K562 (cell line): ENCODE measurements at regions not wholly inside any gene's neighbourhood (a gene's known extent, or its start where the extent isn't known, plus 50 kb on each side); places are given as distances from the start of the nearest gene placed in this dataset.

Experiments
- ATAC-seq: fragments of 200-7000 bp; cut with Tn5 transposase; 3 replicates; pipeline ENCODE4 v1.9.1; 2020; ENCODE audit warnings: moderate library complexity
- BruUV-seq: library from RNA; stranded (reverse); fragments of 400-500 nt; replicated peaks from 2 replicates; lab custom pipeline; 2021; lab: Mats Ljungman, UMichigan
- CTCF ChIA-PET: fragments of 300-600 bp; formaldehyde crosslinking; extraction: SDS; loops from one replicate; lab custom pipeline; 2021; ENCODE audit warnings: low intra/inter-chr PET ratio; lab: Yijun Ruan, JAX
- POLR2A ChIA-PET: fragments of 300-600, 350-650 bp; sonication (Branson Sonifier 250); formaldehyde crosslinking; extraction: SDS; loops from one replicate; lab custom pipeline; 2021; ENCODE audit warnings: antibody characterized with exemption, inconsistent platforms; lab: Yijun Ruan, JAX
- DNase-seq, 4 experiments: peaks; one replicate each; pipeline versions ENCODE4 v3.0.0 to v3.0.0-alpha.2; 2011 to 2018; ENCODE audit warnings: low spot score in 3 of 4, mixed read lengths in 3 of 4; ENCODE audit errors: extremely low read depth in 1 of 4
- FAIRE-seq: peaks from 2 replicates; lab custom pipeline; 2011; peaks lifted over from hg19 to GRCh38; lab: Jason Lieb, UNC
- H2AFZ ChIP-seq: 2 replicates; pipeline ENCODE4 v1.6.0; 2011; ENCODE audit warnings: low read depth, low read length, control low read depth, inconsistent platforms
- H3K27ac ChIP-seq: fragments of 200-600 bp; 3 replicates; pipeline ENCODE4 v1.8.0; 2011; ENCODE audit warnings: low read depth, mild to moderate bottlenecking, control low read depth, inconsistent platforms, low read length, moderate library complexity, mixed read lengths; ENCODE audit errors: extremely low read depth
- H3K27me3 ChIP-seq, 2 experiments: fragments of 300-600 bp in 1 of 2; 2 replicates in 1 of 2; 3 replicates in 1 of 2; pipeline versions ENCODE4 v1.6.0 to v1.8.0; 2011; ENCODE audit warnings: inconsistent platforms in 2 of 2, low read length in 2 of 2, mild to moderate bottlenecking in 1 of 2, mixed read lengths in 1 of 2, moderate library complexity in 1 of 2; ENCODE audit not compliant: control insufficient read depth in 2 of 2, insufficient read depth in 2 of 2
- H3K36me3 ChIP-seq: fragments of 300-600 bp; 3 replicates; pipeline ENCODE4 v1.8.0; 2011; ENCODE audit warnings: mild to moderate bottlenecking, low read length, inconsistent platforms; ENCODE audit not compliant: control insufficient read depth, insufficient read depth
- H3K4me1 ChIP-seq, 2 experiments: fragments of 200-600 bp in 1 of 2; replicated peaks in 1 of 2; 2 replicates in 1 of 2; 3 replicates in 1 of 2; pipeline versions ENCODE4 v1.5.1 to v1.8.0; 2011; ENCODE audit warnings: inconsistent platforms in 2 of 2, low read length in 2 of 2, mild to moderate bottlenecking in 1 of 2, mixed read lengths in 1 of 2, moderate library complexity in 1 of 2; ENCODE audit not compliant: control insufficient read depth in 2 of 2, insufficient read depth in 2 of 2
- H3K4me2 ChIP-seq: 2 replicates; pipeline ENCODE4 v1.6.1; 2011; ENCODE audit warnings: low read length, control low read depth, inconsistent platforms, mixed read lengths; ENCODE audit not compliant: insufficient read depth
- H3K4me3 ChIP-seq: fragments of 200-600 bp; sonication (generic), shearing (Covaris generic); 2 replicates; pipeline ENCODE4 v1.5.1; 2016; ENCODE audit warnings: control low read depth, inconsistent platforms
- H3K79me2 ChIP-seq: fragments of 200-600 bp; 3 replicates; pipeline ENCODE4 v1.8.0; 2011; ENCODE audit warnings: low read length, inconsistent platforms; ENCODE audit not compliant: control insufficient read depth, insufficient read depth
- H3K9ac ChIP-seq, 2 experiments: 2 replicates each; pipeline versions ENCODE4 v1.6.0 to v1.6.1; 2011; ENCODE audit warnings: low read depth in 2 of 2, low read length in 2 of 2, control low read depth in 1 of 2, inconsistent platforms in 1 of 2, mild to moderate bottlenecking in 1 of 2, mixed read lengths in 1 of 2; ENCODE audit not compliant: insufficient read depth in 1 of 2
- H3K9me1 ChIP-seq: one replicate; pipeline ENCODE4 v1.6.0; 2011; ENCODE audit warnings: inconsistent platforms, mild to moderate bottlenecking, low read length, moderate library complexity; ENCODE audit not compliant: control insufficient read depth, insufficient read depth
- H3K9me3 ChIP-seq: replicated peaks from 2 replicates; pipeline ENCODE4 v1.5.1; 2011; ENCODE audit warnings: low read depth, low read length, inconsistent platforms; ENCODE audit not compliant: control insufficient read depth, insufficient read depth
- H4K20me1 ChIP-seq: replicated peaks from 2 replicates; pipeline ENCODE4 v1.6.1; 2011; ENCODE audit warnings: low read length, inconsistent platforms, mixed read lengths; ENCODE audit not compliant: control insufficient read depth, insufficient read depth
- CBX1 ChIP-seq: sonication (generic); IDR thresholded peaks from 2 replicates; pipeline ENCODE4 v1.6.1; 2016; ENCODE audit warnings: antibody characterized with exemption, low read depth, mild to moderate bottlenecking
- CEBPG ChIP-seq, 3 experiments: fragments of 200-800 bp in 1 of 3; sonication (Bioruptor generic) in 1 of 3; sonication (generic) in 1 of 3; formaldehyde crosslinking in 1 of 3; IDR thresholded peaks in 2 of 3; conservative IDR thresholded peaks in 1 of 3; 2 replicates each; pipeline versions ENCODE4 v1.6.1 to v1.8.0; 2016 to 2022; ENCODE audit warnings: missing compliant biosample characterization in 2 of 3, missing genetic modification characterization in 2 of 3, mild to moderate bottlenecking in 1 of 3, missing genetic modification reagents in 1 of 3
- EZH2 ChIP-seq: IDR thresholded peaks from 2 replicates; pipeline ENCODE4 v1.6.1; 2012; ENCODE audit warnings: low read depth, mild to moderate bottlenecking, inconsistent platforms, low read length, borderline replicate concordance
- KDM2B ChIP-seq: fragments of 250-450 bp; sonication (Bioruptor Pico); IDR thresholded peaks from 2 replicates; pipeline ENCODE4 v1.8.0; 2021; ENCODE audit warnings: mild to moderate bottlenecking, moderate library complexity
- RFX5 ChIP-seq: IDR thresholded peaks from 2 replicates; pipeline ENCODE4 v1.6.1; 2011; ENCODE audit warnings: low read depth, mild to moderate bottlenecking, improper control_type of control experiment, low read length
- STAG1 ChIP-seq: sonication (generic); formaldehyde crosslinking; IDR thresholded peaks from 2 replicates; pipeline ENCODE4 v1.5.0; 2020; ENCODE audit warnings: missing genetic modification reagents, borderline replicate concordance
- THRAP3 ChIP-seq: fragments of 450-650 bp; IDR thresholded peaks from 2 replicates; pipeline ENCODE4 v1.6.1; 2016; ENCODE audit warnings: mild to moderate bottlenecking, inconsistent platforms, borderline replicate concordance
- YY1 ChIP-seq, 3 experiments: IDR thresholded peaks; 2 replicates each; pipeline ENCODE4 v1.6.1; 2011; ENCODE audit warnings: low read length in 2 of 3, mild to moderate bottlenecking in 2 of 3, moderate library complexity in 2 of 3, borderline replicate concordance in 1 of 3, control low read depth in 1 of 3, low read depth in 1 of 3; ENCODE audit not compliant: insufficient read depth in 3 of 3, insufficient replicate concordance in 2 of 3, control insufficient read depth in 1 of 3, insufficient read length in 1 of 3; ENCODE audit errors: extremely low read depth in 1 of 3
- ZMIZ1 ChIP-seq, 2 experiments: fragments of 150-350 bp in 1 of 2; IDR thresholded peaks; 2 replicates each; pipeline ENCODE4 v1.6.1; 2012 to 2016; ENCODE audit warnings: low read depth in 2 of 2, low read length in 2 of 2, mild to moderate bottlenecking in 1 of 2, moderate library complexity in 1 of 2
- WGBS: fragments of 100-300 bp; shearing (Covaris generic); methylation state at CpG from one replicate; pipeline ENCODE4 v1.1.6; 2016; ENCODE audit warnings: low coverage, mixed read lengths; ENCODE audit not compliant: insufficient coverage; ENCODE audit errors: missing lambda C conversion rate; 5-methylcytosine and 5-hydroxymethylcytosine counted together
- in situ Hi-C: fragments of 300-500 bp; cut with MboI; formaldehyde crosslinking; loops from 4 replicates; pipeline ENCODE4 v1.15.0; 2018; ENCODE audit warnings: inconsistent platforms, mixed read lengths
- intact Hi-C: fragments of 100-400 bp; cut with micrococcal nuclease; formaldehyde crosslinking; loops from 2 replicates; pipeline ENCODE4 v1.14.2; 2022

- no peak overlapping the region for H3K4me3 ChIP-seq
- H3K79me2 ChIP-seq: no peaks in the 10 kb centered on the region
- H2AFZ ChIP-seq: no peak overlapping the region
- intact Hi-C loops: no loop called here
- no peak overlapping the region for H3K27ac ChIP-seq
- no peaks in the 10 kb centered on the region for H3K36me3 ChIP-seq
- H3K27me3 ChIP-seq: no peaks in the 10 kb centered on the region
- in situ Hi-C loops: no loop called here
- WGBS: 2% methylated on average over 8 of the region's 8 CpGs
- BruUV-seq: no TSS peak
- H3K4me2 ChIP-seq: no peak overlapping the region
- ATAC-seq (no peak), DNase-seq (no peak), FAIRE-seq (no peak)
- H3K4me1 ChIP-seq: no peaks in the 10 kb centered on the region
- H3K9ac ChIP-seq: no peak overlapping the region
- no peaks in the 10 kb centered on the region for H3K9me3 ChIP-seq
- H3K9me1 ChIP-seq: no peaks in the 10 kb centered on the region
- CTCF ChIA-PET: no interaction called here
- H4K20me1 ChIP-seq: no peaks in the 10 kb centered on the region
- POLR2A ChIA-PET: interaction anchor here (1.1 kb wide), 1 partner anchor 29 kb away, joined by 3 read pairs; no protein-coding TSS in a partner anchor
- TF ChIP-seq ZMIZ1 (IDR thresholded peaks at IDR 0.05; ENCODE audit: low read depth in 2 of 2, low read length in 2 of 2) (no peak), KDM2B (CRISPR knock-in tag) (no peak), CEBPG (CRISPR knock-in tag; IDR thresholded peaks at IDR 0.05) (no peak), CEBPG (tag; conservative IDR thresholded peaks at IDR 0.05 in 1 of 2, IDR thresholded peaks at IDR 0.05 in 1 of 2) (no peak), THRAP3 (no peak), STAG1 (CRISPR knock-in tag) (no peak), YY1 (IDR thresholded peaks at IDR 0.05; ENCODE audit: borderline replicate concordance in 1 of 3, control insufficient read depth in 1 of 3, extremely low read depth in 1 of 3, insufficient read depth in 3 of 3, insufficient read length in 1 of 3, insufficient replicate concordance in 2 of 3, low read depth in 1 of 3, low read length in 2 of 3) (no peak), RFX5 (no peak), EZH2 (no peak), CBX1 (no peak)
Observed at GRCh38 chr6:144449911-144450597, 164.9 kb downstream of the UTRN start.
